Kidney (tissue), 13 donors: ENCODE measurements at regions not wholly inside any gene's neighbourhood (a gene's known extent, or its start where the extent isn't known, plus 50 kb on each side); places are given as distances from the start of the nearest gene placed in this dataset.

Experiments used
- DNase-seq, 5 donors: peaks; one replicate each; pipeline ENCODE4 v3.0.0-alpha.2; 2013 to 2020
- FAIRE-seq: peaks from 2 replicates; lab custom pipeline; 2012; peaks lifted over from hg19 to GRCh38; lab: Jason Lieb, UNC
- H3K27ac ChIP-seq, 2 donors: one replicate each; pipeline ENCODE4 v1.7.0; 2013; ENCODE audit warnings: low read depth in 2 of 2, low read length in 2 of 2, inconsistent platforms in 1 of 2
- H3K27me3 ChIP-seq: one replicate; pipeline ENCODE4 v1.7.1; 2013; ENCODE audit warnings: low read length, inconsistent platforms; ENCODE audit not compliant: control insufficient read depth, insufficient read depth
- H3K36me3 ChIP-seq, 3 donors: one replicate each; pipeline versions ENCODE4 v1.7.0 to v1.7.1; 2013; ENCODE audit warnings: low read length in 3 of 3, control low read depth in 1 of 3, inconsistent platforms in 1 of 3; ENCODE audit not compliant: insufficient read depth in 3 of 3, control insufficient read depth in 2 of 3
- H3K4me1 ChIP-seq, 3 donors: one replicate each; pipeline versions ENCODE4 v1.7.0 to v1.7.1; 2013; ENCODE audit warnings: low read length in 3 of 3, inconsistent platforms in 1 of 3, low read depth in 1 of 3; ENCODE audit not compliant: control insufficient read depth in 2 of 3, insufficient read depth in 2 of 3
- H3K4me3 ChIP-seq, 3 donors: one replicate each; pipeline versions ENCODE4 v1.7.0 to v1.8.1; 2013; ENCODE audit warnings: low read length in 3 of 3, control low read depth in 1 of 3, inconsistent platforms in 1 of 3
- H3K9ac ChIP-seq, 3 donors: one replicate each; pipeline versions ENCODE4 v1.7.0 to v1.7.1; 2013; ENCODE audit warnings: low read length in 3 of 3, control low read depth in 1 of 3, inconsistent platforms in 1 of 3
- H3K9me3 ChIP-seq, 3 donors: one replicate each; pipeline versions ENCODE4 v1.7.0 to v1.7.1; 2013; ENCODE audit warnings: low read length in 3 of 3, control low read depth in 1 of 3, inconsistent platforms in 1 of 3; ENCODE audit not compliant: control insufficient read depth in 2 of 3, insufficient read depth in 1 of 3
- CTCF ChIP-seq: IDR thresholded peaks from 3 replicates; pipeline ENCODE4 v1.5.1; 2012; ENCODE audit warnings: mild to moderate bottlenecking, moderate library complexity, borderline replicate concordance; ENCODE audit not compliant: insufficient read depth; ENCODE audit errors: extremely low read depth
- intact Hi-C: fragments of 100-400 bp; cut with DNase I; formaldehyde crosslinking; loops from one replicate; pipeline ENCODE4 v1.11.1; 2022
- donor health status: control.
- donor health status: control.
- donor health status: control.
- donor health status: control.
- donor health status: control.
- donor health status: DM: yes; HTN: yes; CAD: no.
- donor health status: Normal renal cell carcinoma (clear cell type).

- intact Hi-C loops, result loop anchor here (10.0 kb wide), 1 partner anchor 116 kb away; no protein-coding TSS in a partner anchor
- DNase-seq (no peak), FAIRE-seq (no peak)
- Histone ChIP-seq H3K9ac (no peak overlapping the region), H3K27me3 (no peaks in the 10 kb centered on the region), H3K36me3 (peaks cover 2 to 10% (median 4%) of the 10 kb centered on the region in 3 donors), H3K27ac (peak overlapping the region; percentile 52 to 53), H3K9me3 (no peaks in the 10 kb centered on the region), H3K4me3 (no peak overlapping the region), H3K4me1 (peaks cover 2 to 81% (median 20%) of the 10 kb centered on the region in 3 donors)
- TF ChIP-seq CTCF, result no peak
Observed at GRCh38 chr6:71388856-71389527, 100.4 kb downstream of the OGFRL1 start.

- H3K27ac ChIP-seq, result no peak overlapping the region
- intact Hi-C loops, result no loop called here
- H3K9me3 ChIP-seq, result no peaks in the 10 kb centered on the region
- H3K27me3 ChIP-seq, result no peaks in the 10 kb centered on the region
- peaks cover 0 to 10% (median 4%) of the 10 kb centered on the region in 3 donors for H3K36me3 ChIP-seq
- no peak overlapping the region for H3K9ac ChIP-seq
- no peak for TF ChIP-seq CTCF
- peaks cover 3 to 82% (median 26%) of the 10 kb centered on the region in 3 donors for H3K4me1 ChIP-seq
- FAIRE-seq (no peak), DNase-seq (no peak)
- H3K4me3 ChIP-seq, result no peak overlapping the region
Observed at GRCh38 chr6:71391126-71391525, 102.5 kb downstream of the OGFRL1 start.

GRCh38 chr6:71392276-71392675, 103.7 kb downstream of the OGFRL1 start:
- FAIRE-seq, result peak; percentile 21
- peak overlapping the region in 1 of 2 donors; percentile 19 for H3K27ac ChIP-seq
- peaks cover 3 to 16% (median 12%) of the 10 kb centered on the region in 3 donors for H3K36me3 ChIP-seq
- H3K4me3 ChIP-seq, result no peak overlapping the region
- no peaks in the 10 kb centered on the region for H3K27me3 ChIP-seq
- intact Hi-C loops, result no loop called here
- H3K9me3 ChIP-seq, result no peaks in the 10 kb centered on the region
- DNase-seq, result no peak
- H3K4me1 ChIP-seq, result peaks cover 6 to 82% (median 36%) of the 10 kb centered on the region in 3 donors
- TF ChIP-seq CTCF, result no peak
- no peak overlapping the region for H3K9ac ChIP-seq
